ENCODE measurements at regions not wholly inside any gene's neighbourhood (a gene's known extent, or its start where the extent isn't known, plus 50 kb on each side); places are given as distances from the start of the nearest gene placed in this dataset.
"Not testable (repeated sequence)": the region's sequence is repeated elsewhere in the genome, so short reads cannot be mapped to it uniquely, and the experiment has no call there.

GRCh38 chr5:36801523-36801922, 75.0 kb upstream of the NIPBL start:
- no peak overlapping the region for H3K4me3 ChIP-seq
- no peak overlapping the region for H3K27ac ChIP-seq
- TF ChIP-seq, protein P1, sequence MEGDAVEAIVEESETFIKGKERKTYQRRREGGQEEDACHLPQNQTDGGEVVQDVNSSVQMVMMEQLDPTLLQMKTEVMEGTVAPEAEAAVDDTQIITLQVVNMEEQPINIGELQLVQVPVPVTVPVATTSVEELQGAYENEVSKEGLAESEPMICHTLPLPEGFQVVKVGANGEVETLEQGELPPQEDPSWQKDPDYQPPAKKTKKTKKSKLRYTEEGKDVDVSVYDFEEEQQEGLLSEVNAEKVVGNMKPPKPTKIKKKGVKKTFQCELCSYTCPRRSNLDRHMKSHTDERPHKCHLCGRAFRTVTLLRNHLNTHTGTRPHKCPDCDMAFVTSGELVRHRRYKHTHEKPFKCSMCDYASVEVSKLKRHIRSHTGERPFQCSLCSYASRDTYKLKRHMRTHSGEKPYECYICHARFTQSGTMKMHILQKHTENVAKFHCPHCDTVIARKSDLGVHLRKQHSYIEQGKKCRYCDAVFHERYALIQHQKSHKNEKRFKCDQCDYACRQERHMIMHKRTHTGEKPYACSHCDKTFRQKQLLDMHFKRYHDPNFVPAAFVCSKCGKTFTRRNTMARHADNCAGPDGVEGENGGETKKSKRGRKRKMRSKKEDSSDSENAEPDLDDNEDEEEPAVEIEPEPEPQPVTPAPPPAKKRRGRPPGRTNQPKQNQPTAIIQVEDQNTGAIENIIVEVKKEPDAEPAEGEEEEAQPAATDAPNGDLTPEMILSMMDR (IDR thresholded peaks at IDR 0.05), result no peak
- no peaks in the 10 kb centered on the region for H3K9me3 ChIP-seq
- no peaks in the 10 kb centered on the region for H3K27me3 ChIP-seq (ENCODE audit: low read depth)
- ATAC-seq (no peak), DNase-seq (no peak)
- H3K36me3 ChIP-seq, result no peaks in the 10 kb centered on the region
- no peaks in the 10 kb centered on the region for H3K4me1 ChIP-seq
- intact Hi-C loops (cut with DNase I), result no loop called here

DNA sequence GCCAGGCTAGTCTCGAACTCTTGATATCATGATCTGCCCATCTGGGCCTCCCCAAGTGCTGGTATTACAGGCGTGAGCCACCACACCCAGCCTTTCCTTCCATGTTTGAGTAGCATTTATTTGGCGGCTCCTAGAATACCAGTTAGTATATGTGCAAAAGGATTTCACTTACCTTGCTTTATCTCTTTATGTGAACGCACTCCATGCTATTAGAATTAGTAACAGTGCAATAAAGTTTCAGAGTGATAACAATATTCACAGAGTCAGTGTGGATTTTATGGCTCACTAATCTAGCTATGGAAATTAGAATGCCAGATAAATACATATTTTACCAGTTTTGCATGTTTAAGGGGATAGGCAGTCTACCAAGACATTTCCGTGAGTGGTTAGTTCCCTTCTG, 74.4 kb upstream of the NIPBL start:
- Histone ChIP-seq H3K4me3 (no peak overlapping the region), H3K9me3 (no peaks in the 10 kb centered on the region), H3K36me3 (no peaks in the 10 kb centered on the region), H3K27me3 (ENCODE audit: low read depth) (no peaks in the 10 kb centered on the region), H3K4me1 (no peaks in the 10 kb centered on the region), H3K27ac (no peak overlapping the region)
- intact Hi-C loops (cut with DNase I), result no loop called here
- no peak for DNase-seq
- ATAC-seq, result no peak
- TF ChIP-seq, protein P1 (IDR thresholded peaks at IDR 0.05), result no peak

GRCh38 chr5:36813249-36813648, 63.3 kb upstream of the NIPBL start:
- DNase-seq; H3K27me3 ChIP-seq (ENCODE audit: low read depth); H3K4me3 ChIP-seq; H3K9me3 ChIP-seq; H3K27ac ChIP-seq; H3K36me3 ChIP-seq; H3K4me1 ChIP-seq; ATAC-seq; intact Hi-C loops (cut with DNase I): not testable (repeated sequence)

DNA sequence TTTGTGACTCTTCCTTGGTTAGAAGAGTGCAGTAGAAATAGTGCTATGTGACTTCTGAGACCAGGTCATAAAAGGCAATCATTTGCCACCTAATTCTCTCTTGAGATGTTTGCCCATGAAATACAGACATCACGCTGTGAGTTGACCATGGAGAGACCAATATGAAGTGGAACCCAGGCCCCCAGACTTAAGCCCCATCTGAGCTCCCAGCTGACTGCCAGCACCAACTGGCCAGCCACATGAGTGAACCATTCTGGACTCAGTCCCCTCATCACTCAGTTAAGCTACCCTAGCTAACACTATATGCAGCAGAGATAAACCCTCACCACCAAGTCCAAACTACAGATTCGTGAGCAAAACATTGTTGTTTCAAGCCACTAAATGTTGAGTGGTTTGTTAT, 60.7 kb upstream of the NIPBL start:
- ATAC-seq (no peak), DNase-seq (no peak)
- Histone ChIP-seq H3K27ac (no peak overlapping the region), H3K27me3 (ENCODE audit: low read depth) (no peaks in the 10 kb centered on the region), H3K36me3 (no peaks in the 10 kb centered on the region), H3K9me3 (no peaks in the 10 kb centered on the region), H3K4me1 (no peaks in the 10 kb centered on the region), H3K4me3 (no peak overlapping the region)
- TF ChIP-seq, protein P1 (IDR thresholded peaks at IDR 0.05), result no peak
- intact Hi-C loops (cut with DNase I), result no loop called here

GRCh38 chr5:36820900-36821299, 55.7 kb upstream of the NIPBL start:
- H3K9me3 ChIP-seq, result no peaks in the 10 kb centered on the region
- intact Hi-C loops (cut with DNase I), result no loop called here
- no peaks in the 10 kb centered on the region for H3K4me1 ChIP-seq
- H3K36me3 ChIP-seq, result no peaks in the 10 kb centered on the region
- TF ChIP-seq, protein P1 (IDR thresholded peaks at IDR 0.05), result no peak
- ATAC-seq (no peak), DNase-seq (no peak)
- no peak overlapping the region for H3K4me3 ChIP-seq
- no peak overlapping the region for H3K27ac ChIP-seq
- H3K27me3 ChIP-seq (ENCODE audit: low read depth), result no peaks in the 10 kb centered on the region

GRCh38 chr5:36826694-36827093, 49.9 kb upstream of the NIPBL start:
- TF ChIP-seq, protein P1 (IDR thresholded peaks at IDR 0.05), result no peak
- H3K27ac ChIP-seq, result no peak overlapping the region
- H3K36me3 ChIP-seq, result no peaks in the 10 kb centered on the region
- H3K4me1 ChIP-seq, result peaks cover 2% of the 10 kb centered on the region
- H3K4me3 ChIP-seq, result no peak overlapping the region
- H3K9me3 ChIP-seq, result no peaks in the 10 kb centered on the region
- DNase-seq (no peak), ATAC-seq (no peak)
- intact Hi-C loops (cut with DNase I), result no loop called here
- H3K27me3 ChIP-seq (ENCODE audit: low read depth), result no peaks in the 10 kb centered on the region
